K562 (cell line): ENCODE measurements at regions not wholly inside any gene's neighbourhood (a gene's known extent, or its start where the extent isn't known, plus 50 kb on each side); places are given as distances from the start of the nearest gene placed in this dataset.

Source experiments
- ARID2 ChIP-seq: fragments of 450-650 bp; IDR thresholded peaks from 2 replicates; pipeline ENCODE4 v1.6.1; 2017; ENCODE audit warnings: antibody characterized with exemption, mild to moderate bottlenecking
- ESRRB ChIP-seq: fragments of 250-450 bp; sonication (Bioruptor Pico); IDR thresholded peaks from 2 replicates; pipeline ENCODE4 v1.5.0; 2020; ENCODE audit warnings: mild to moderate bottlenecking, moderate library complexity, borderline replicate concordance
- FOS ChIP-seq: IDR thresholded peaks from 3 replicates; pipeline ENCODE4 v1.6.1; 2011; ENCODE audit not compliant: insufficient read length; ENCODE audit errors: extremely low read depth
- POLR2AphosphoS5 ChIP-seq: IDR thresholded peaks from 2 replicates; pipeline ENCODE4 v1.6.1; 2011; ENCODE audit warnings: mild to moderate bottlenecking, low read depth, low read length, moderate library complexity; ENCODE audit not compliant: control insufficient read depth, insufficient read depth
- RBM22 ChIP-seq: fragments of 200-400 bp; formaldehyde crosslinking; IDR thresholded peaks from 2 replicates; pipeline ENCODE4 v1.6.1; 2018; ENCODE audit warnings: low read length, low read depth; ENCODE audit not compliant: poor library complexity, severe bottlenecking
- SMARCC2 ChIP-seq: fragments of 450-650 bp; IDR thresholded peaks from 2 replicates; pipeline ENCODE4 v1.6.1; 2017; ENCODE audit warnings: antibody characterized with exemption, moderate library complexity, mild to moderate bottlenecking, low read depth
- SMARCE1 ChIP-seq: fragments of 450-650 bp; IDR thresholded peaks from 2 replicates; pipeline ENCODE4 v1.7.1; 2016; ENCODE audit warnings: mild to moderate bottlenecking
- STAT5B ChIP-seq: fragments of 250-450 bp; sonication (Bioruptor Pico); IDR thresholded peaks from 2 replicates; pipeline ENCODE4 v1.8.0; 2021; ENCODE audit warnings: mild to moderate bottlenecking, inconsistent platforms
- ZNF143 ChIP-seq: sonication (generic); formaldehyde crosslinking; IDR thresholded peaks from 2 replicates; pipeline ENCODE4 v1.9.0; 2022; ENCODE audit warnings: mild to moderate bottlenecking, missing genetic modification reagents
- ZNF354B ChIP-seq: fragments of 250-450 bp; sonication (Bioruptor Pico); IDR thresholded peaks from 2 replicates; pipeline ENCODE4 v1.4.0; 2020
- ZNF584 ChIP-seq: fragments of 200-800 bp; sonication (Bioruptor generic); IDR thresholded peaks from 2 replicates; pipeline ENCODE4 v1.6.1; 2016; ENCODE audit warnings: low read depth, mild to moderate bottlenecking, missing genetic modification characterization, missing compliant biosample characterization
- TF ChIP-seq, protein P1 (sequence below): sonication (generic); formaldehyde crosslinking; IDR thresholded peaks from 2 replicates; pipeline ENCODE4 v1.9.0; 2022; ENCODE audit warnings: mild to moderate bottlenecking, missing genetic modification reagents
- TF ChIP-seq, protein P2 (sequence below): sonication (generic); formaldehyde crosslinking; IDR thresholded peaks from 2 replicates; pipeline ENCODE4 v1.4.0; 2020; ENCODE audit warnings: mild to moderate bottlenecking, missing genetic modification reagents

DNA sequence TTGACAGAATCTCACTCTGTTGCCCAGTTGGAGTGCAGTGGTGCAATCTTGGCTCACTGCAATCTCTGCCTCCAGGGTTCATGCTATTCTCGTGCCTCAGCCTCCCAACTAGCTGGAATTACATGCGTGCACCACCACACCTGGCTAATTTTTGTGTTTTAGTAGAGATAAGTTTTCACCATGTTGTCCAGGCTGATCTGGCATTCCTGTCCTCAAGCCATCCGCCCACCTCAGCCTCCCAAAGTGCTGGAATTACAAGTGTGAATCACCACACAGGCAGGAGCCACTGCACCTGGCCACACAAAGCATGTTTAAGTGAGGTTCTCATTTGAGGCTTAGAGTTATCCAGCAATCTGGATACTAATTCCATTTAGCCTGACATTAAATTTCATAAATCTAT lies 180.9 kb upstream of the GRID2 start:
- TF ChIP-seq ARID2: no peak
- no peak for TF ChIP-seq ZNF143
- no peak for TF ChIP-seq ZNF354B (CRISPR knock-in tag)
- no peak for TF ChIP-seq ESRRB (CRISPR knock-in tag)
- TF ChIP-seq SMARCE1: no peak
- TF ChIP-seq, protein P1, sequence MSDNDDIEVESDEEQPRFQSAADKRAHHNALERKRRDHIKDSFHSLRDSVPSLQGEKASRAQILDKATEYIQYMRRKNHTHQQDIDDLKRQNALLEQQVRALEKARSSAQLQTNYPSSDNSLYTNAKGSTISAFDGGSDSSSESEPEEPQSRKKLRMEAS: no peak
- no peak for TF ChIP-seq FOS
- no peak for TF ChIP-seq POLR2AphosphoS5
- no peak for TF ChIP-seq RBM22
- no peak for TF ChIP-seq STAT5B (CRISPR knock-in tag)
- TF ChIP-seq SMARCC2: no peak
- TF ChIP-seq, protein P2, sequence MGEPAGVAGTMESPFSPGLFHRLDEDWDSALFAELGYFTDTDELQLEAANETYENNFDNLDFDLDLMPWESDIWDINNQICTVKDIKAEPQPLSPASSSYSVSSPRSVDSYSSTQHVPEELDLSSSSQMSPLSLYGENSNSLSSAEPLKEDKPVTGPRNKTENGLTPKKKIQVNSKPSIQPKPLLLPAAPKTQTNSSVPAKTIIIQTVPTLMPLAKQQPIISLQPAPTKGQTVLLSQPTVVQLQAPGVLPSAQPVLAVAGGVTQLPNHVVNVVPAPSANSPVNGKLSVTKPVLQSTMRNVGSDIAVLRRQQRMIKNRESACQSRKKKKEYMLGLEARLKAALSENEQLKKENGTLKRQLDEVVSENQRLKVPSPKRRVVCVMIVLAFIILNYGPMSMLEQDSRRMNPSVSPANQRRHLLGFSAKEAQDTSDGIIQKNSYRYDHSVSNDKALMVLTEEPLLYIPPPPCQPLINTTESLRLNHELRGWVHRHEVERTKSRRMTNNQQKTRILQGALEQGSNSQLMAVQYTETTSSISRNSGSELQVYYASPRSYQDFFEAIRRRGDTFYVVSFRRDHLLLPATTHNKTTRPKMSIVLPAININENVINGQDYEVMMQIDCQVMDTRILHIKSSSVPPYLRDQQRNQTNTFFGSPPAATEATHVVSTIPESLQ (CRISPR knock-in tag): no peak
- TF ChIP-seq ZNF584 (CRISPR knock-in tag): no peak
